ENCODE measurements at regions not wholly inside any gene's neighbourhood (a gene's known extent, or its start where the extent isn't known, plus 50 kb on each side); places are given as distances from the start of the nearest gene placed in this dataset.

GRCh38 chr7:25383402-25383801, 155.1 kb upstream of the NPVF start:
- WGBS (ENCODE audit: insufficient coverage): 50% methylated on average over 2 of the region's 2 CpGs
- H3K4me3 Mint-ChIP-seq: no peak overlapping the region
- ATAC-seq (ENCODE audit: low read depth) (no peak), DNase-seq (no peak)
- H4K20me1 ChIP-seq (ENCODE audit: control insufficient read depth, insufficient read depth, low read length, poor library complexity, severe bottlenecking): no peaks in the 10 kb centered on the region
- H3K36me3 ChIP-seq (replicated peaks in 1 of 2; ENCODE audit: control extremely low read depth in 1 of 2, control insufficient read depth in 1 of 2, extremely low read depth in 1 of 2, insufficient read depth in 2 of 2, low read length in 1 of 2): no peaks in the 10 kb centered on the region
- peaks cover 2% of the 10 kb centered on the region for H3K9me3 Mint-ChIP-seq (ENCODE audit: insufficient read depth)
- ChIA-PET CTCF (no interaction called here), POLR2A (no interaction called here)
- no peaks in the 10 kb centered on the region for H3K4me1 Mint-ChIP-seq
- H2AFZ ChIP-seq (ENCODE audit: insufficient read depth, low read depth, low read length, poor library complexity, severe bottlenecking): no peak overlapping the region
- H3K4me3 ChIP-seq (ENCODE audit: control extremely low read depth in 1 of 5, extremely low read depth in 1 of 5, insufficient read depth in 1 of 5, low read depth in 2 of 5, low read length in 4 of 5): no peak overlapping the region
- TF ChIP-seq, protein P1, sequence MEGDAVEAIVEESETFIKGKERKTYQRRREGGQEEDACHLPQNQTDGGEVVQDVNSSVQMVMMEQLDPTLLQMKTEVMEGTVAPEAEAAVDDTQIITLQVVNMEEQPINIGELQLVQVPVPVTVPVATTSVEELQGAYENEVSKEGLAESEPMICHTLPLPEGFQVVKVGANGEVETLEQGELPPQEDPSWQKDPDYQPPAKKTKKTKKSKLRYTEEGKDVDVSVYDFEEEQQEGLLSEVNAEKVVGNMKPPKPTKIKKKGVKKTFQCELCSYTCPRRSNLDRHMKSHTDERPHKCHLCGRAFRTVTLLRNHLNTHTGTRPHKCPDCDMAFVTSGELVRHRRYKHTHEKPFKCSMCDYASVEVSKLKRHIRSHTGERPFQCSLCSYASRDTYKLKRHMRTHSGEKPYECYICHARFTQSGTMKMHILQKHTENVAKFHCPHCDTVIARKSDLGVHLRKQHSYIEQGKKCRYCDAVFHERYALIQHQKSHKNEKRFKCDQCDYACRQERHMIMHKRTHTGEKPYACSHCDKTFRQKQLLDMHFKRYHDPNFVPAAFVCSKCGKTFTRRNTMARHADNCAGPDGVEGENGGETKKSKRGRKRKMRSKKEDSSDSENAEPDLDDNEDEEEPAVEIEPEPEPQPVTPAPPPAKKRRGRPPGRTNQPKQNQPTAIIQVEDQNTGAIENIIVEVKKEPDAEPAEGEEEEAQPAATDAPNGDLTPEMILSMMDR (IDR thresholded peaks at IDR 0.05): no peak
- no peak for TF ChIP-seq EZH2 (IDR thresholded peaks at IDR 0.05; ENCODE audit: borderline replicate concordance, insufficient read depth, low read depth, low read length, poor library complexity, severe bottlenecking)
- no peak overlapping the region for H3K27ac Mint-ChIP-seq
- peaks cover 0 to 8% (median 5%) of the 10 kb centered on the region in 4 experiments for H3K27me3 ChIP-seq (replicated peaks in 1 of 4; ENCODE audit: control extremely low read depth in 1 of 4, control insufficient read depth in 3 of 4, insufficient read depth in 4 of 4, low read length in 3 of 4)
- no peaks in the 10 kb centered on the region for H3K9me3 ChIP-seq (ENCODE audit: control extremely low read depth in 1 of 3, control insufficient read depth in 2 of 3, insufficient read depth in 1 of 3, low read length in 2 of 3)
- no peaks in the 10 kb centered on the region for H3K4me1 ChIP-seq (ENCODE audit: control insufficient read depth in 2 of 2, insufficient read depth in 2 of 2, low read length in 2 of 2)
- intact Hi-C loops (cut with micrococcal nuclease): no loop called here
- peaks cover 40% of the 10 kb centered on the region for H3K27me3 Mint-ChIP-seq
- no peak overlapping the region for H3K4me2 ChIP-seq (replicated peaks; ENCODE audit: low read depth, low read length, poor library complexity, severe bottlenecking)
- no peaks in the 10 kb centered on the region for H3K79me2 ChIP-seq (ENCODE audit: control insufficient read depth, insufficient read depth, low read length)
- no peak overlapping the region for H3K27ac ChIP-seq (ENCODE audit: low read length in 2 of 2)
- no peak overlapping the region for H3K9ac ChIP-seq (ENCODE audit: low read length)

- POLR2A ChIA-PET: no interaction called here
- ATAC-seq (ENCODE audit: low read depth) (no peak), DNase-seq (no peak)
- Mint-ChIP-seq H3K9me3 (ENCODE audit: insufficient read depth) (peaks cover 2% of the 10 kb centered on the region), H3K27me3 (peaks cover 38% of the 10 kb centered on the region), H3K4me3 (no peak overlapping the region), H3K4me1 (no peaks in the 10 kb centered on the region), H3K27ac (no peak overlapping the region)
- Histone ChIP-seq H3K4me1 (ENCODE audit: control insufficient read depth in 2 of 2, insufficient read depth in 2 of 2, low read length in 2 of 2) (no peaks in the 10 kb centered on the region), H3K36me3 (replicated peaks in 1 of 2; ENCODE audit: control extremely low read depth in 1 of 2, control insufficient read depth in 1 of 2, extremely low read depth in 1 of 2, insufficient read depth in 2 of 2, low read length in 1 of 2) (no peaks in the 10 kb centered on the region), H3K27ac (ENCODE audit: low read length in 2 of 2) (no peak overlapping the region), H3K9me3 (ENCODE audit: control extremely low read depth in 1 of 3, control insufficient read depth in 2 of 3, insufficient read depth in 1 of 3, low read length in 2 of 3) (no peaks in the 10 kb centered on the region), H3K79me2 (ENCODE audit: control insufficient read depth, insufficient read depth, low read length) (no peaks in the 10 kb centered on the region), H3K9ac (ENCODE audit: low read length) (no peak overlapping the region), H4K20me1 (ENCODE audit: control insufficient read depth, insufficient read depth, low read length, poor library complexity, severe bottlenecking) (no peaks in the 10 kb centered on the region), H3K27me3 (replicated peaks in 1 of 4; ENCODE audit: control extremely low read depth in 1 of 4, control insufficient read depth in 3 of 4, insufficient read depth in 4 of 4, low read length in 3 of 4) (peaks cover 0 to 10% (median 6%) of the 10 kb centered on the region in 4 experiments), H3K4me2 (replicated peaks; ENCODE audit: low read depth, low read length, poor library complexity, severe bottlenecking) (no peak overlapping the region), H2AFZ (ENCODE audit: insufficient read depth, low read depth, low read length, poor library complexity, severe bottlenecking) (no peak overlapping the region), H3K4me3 (ENCODE audit: control extremely low read depth in 1 of 5, extremely low read depth in 1 of 5, insufficient read depth in 1 of 5, low read depth in 2 of 5, low read length in 4 of 5) (no peak overlapping the region)
- no peak for TF ChIP-seq EZH2 (IDR thresholded peaks at IDR 0.05; ENCODE audit: borderline replicate concordance, insufficient read depth, low read depth, low read length, poor library complexity, severe bottlenecking)
- TF ChIP-seq, protein P1 (IDR thresholded peaks at IDR 0.05): no peak
- CTCF ChIA-PET: interaction anchor here (1.0 kb wide), 1 partner anchor 8 kb away, joined by 3 read pairs; no protein-coding TSS in a partner anchor
- intact Hi-C loops (cut with micrococcal nuclease): no loop called here
- WGBS (ENCODE audit: insufficient coverage): 98% methylated on average over 6 of the region's 7 CpGs
Observed at GRCh38 chr7:25384788-25385505, 156.7 kb upstream of the NPVF start.
